HG03558 (cell line): ENCODE measurements at regions not wholly inside any gene's neighbourhood (a gene's known extent, or its start where the extent isn't known, plus 50 kb on each side); places are given as distances from the start of the nearest gene placed in this dataset.

Experiments used
- ATAC-seq: cut with Tn5 transposase; IDR thresholded peaks from one replicate; pipeline ENCODE4 v1.9.1; 2021; ENCODE audit warnings: moderate number of reproducible peaks; ENCODE audit not compliant: unreplicated experiment; ENCODE audit errors: extremely low read depth

DNA sequence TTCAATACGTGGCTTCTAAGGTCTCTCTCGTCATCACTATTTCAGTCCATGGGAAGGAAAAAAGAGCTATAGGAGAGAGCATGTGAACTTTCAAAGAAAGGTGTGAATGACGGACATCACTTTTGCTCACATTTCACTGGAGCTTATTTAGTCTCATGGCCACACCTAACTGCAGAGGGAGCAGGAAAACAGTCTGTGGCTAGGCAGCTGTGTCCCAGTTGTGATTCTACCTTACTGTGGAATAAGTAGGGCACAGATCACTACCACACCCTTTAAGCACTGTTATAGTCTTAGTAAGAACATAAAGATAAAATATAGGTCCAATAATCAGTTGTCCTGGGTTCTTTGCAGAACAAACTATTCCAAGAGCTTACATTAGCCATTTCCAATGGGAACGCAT, 192.9 kb downstream of the NRIP1 start:
- ATAC-seq, result no peak

- no peak for ATAC-seq
Observed at GRCh38 chr21:14870853-14871149, 194.0 kb downstream of the NRIP1 start.

DNA sequence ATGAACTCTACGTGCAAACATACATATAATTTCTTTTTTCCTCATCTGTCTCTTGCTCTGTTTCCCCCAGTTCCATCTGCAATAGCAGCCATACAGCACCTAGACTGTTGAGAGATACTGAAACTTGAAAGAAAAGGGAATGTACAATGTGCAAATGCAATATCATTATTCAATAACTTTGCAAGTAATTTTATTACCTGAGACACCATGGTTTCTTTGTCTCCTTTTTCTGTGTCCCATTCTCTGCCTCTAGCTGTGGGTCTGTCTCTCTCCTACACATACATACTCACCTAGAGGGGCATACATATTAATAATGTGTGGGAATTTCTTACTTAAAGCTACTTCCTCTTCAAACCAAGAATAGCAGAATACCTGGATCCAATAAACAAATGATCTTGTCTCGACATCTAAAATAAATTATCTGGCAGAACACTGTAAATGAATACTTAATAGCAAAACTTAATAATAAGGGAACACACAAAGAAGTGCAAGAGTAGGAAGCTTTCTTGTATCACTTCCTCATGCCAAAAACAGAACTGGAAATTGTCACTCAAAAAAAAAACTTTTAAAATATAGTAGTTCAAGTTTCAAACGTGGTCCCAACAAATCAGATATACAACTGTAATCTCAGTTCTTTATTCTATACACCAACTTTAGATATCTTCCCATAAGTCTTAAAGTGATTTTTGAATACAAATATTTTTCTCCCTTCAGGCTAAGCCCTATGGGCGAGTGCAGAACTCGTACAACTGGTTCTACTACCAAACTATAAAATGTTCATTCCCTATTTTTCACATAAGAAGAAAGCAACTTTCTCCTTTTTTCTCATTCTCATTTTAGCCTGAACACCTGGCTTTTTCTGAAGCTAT, 194.6 kb downstream of the NRIP1 start:
- ATAC-seq, result peak; percentile 40

DNA sequence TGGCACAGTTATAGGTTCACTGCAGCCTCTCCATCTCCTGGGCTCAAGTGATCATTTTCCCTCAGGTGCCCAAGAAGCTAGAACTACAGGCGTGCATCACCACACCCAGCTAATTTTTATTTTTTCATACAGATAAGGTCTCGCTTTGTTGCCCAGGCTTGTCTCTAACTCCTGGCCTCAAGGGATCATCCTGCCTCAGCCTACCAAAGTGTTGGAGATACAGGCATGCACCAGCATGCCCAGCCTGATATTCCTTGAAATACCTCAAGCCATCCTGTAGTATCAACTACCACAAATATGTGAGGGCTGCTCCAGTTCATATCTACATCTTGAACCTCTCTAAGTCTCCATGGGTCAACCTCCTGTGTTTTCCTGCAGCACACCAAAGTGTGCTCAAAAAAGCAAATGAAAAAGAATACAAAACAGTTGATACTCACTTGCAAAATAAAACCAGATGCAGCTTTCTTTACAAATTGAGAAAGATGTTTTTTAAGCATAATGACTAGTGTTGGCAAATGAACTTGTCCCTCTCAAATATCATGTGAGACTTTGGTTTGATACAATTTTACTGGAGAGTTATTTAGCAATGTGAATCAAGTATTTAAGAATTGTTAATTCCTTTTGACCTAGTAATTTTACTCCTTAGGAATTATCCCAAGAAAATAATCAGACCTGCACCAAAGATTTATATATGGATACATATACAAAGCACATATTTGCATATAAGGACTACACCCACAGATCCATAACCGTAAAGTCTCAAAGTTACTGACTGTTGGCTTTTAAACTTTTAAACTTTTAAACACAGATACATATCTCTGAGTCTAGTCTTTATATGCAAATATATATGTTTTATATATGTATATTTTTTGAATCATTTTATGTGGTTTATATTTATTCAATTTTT, 197.7 kb downstream of the NRIP1 start:
- no peak for ATAC-seq

- ATAC-seq, result no peak
Observed at GRCh38 chr21:14864211-14865021, 200.4 kb downstream of the NRIP1 start.

- ATAC-seq, result no peak
Observed at GRCh38 chr21:14863745-14864210, 201.0 kb downstream of the NRIP1 start.

DNA sequence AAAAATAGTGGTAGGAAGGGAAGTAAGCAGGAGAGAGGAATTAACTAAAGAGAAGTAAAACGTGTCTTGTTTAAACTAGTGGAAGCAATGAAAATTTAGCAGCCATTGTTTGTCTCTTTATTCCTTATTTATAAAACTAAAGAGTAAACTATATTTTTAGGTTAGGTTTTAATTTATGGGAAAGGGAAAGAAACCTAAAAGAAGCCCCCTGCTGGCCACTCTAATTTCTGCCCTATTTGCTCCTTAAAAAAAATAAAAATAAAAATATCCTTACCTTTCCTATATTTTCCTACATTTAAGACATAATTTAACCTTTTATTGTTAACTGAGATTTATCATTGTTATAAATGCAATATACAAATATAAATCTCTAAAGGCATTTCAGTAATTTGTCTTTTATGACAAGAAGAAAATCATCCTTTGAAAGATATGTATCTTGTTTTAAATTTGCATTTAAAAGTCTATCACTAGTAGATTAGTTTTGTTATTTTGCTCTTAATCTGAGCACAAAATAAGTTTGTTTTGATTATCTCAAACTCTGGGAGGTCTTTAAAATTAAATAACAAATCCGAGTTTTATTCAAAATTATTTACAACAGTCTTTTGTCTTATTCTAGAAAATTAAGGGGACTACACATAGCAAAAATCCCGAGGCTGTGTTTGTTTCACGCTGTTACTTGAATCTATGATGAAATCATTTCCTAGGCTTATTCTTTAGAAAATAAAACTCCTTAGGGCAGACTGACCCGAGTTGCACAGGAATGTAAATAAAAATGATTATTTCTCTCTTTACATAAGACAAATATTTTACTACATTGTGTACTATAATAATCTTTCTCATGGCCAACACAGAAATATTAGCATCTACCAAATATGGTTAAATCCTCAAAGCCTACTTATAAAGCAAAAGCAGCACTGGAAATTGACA, 201.7 kb downstream of the NRIP1 start:
- no peak for ATAC-seq

GRCh38 chr21:14858311-14858710, 206.5 kb downstream of the NRIP1 start:
- no peak for ATAC-seq

DNA sequence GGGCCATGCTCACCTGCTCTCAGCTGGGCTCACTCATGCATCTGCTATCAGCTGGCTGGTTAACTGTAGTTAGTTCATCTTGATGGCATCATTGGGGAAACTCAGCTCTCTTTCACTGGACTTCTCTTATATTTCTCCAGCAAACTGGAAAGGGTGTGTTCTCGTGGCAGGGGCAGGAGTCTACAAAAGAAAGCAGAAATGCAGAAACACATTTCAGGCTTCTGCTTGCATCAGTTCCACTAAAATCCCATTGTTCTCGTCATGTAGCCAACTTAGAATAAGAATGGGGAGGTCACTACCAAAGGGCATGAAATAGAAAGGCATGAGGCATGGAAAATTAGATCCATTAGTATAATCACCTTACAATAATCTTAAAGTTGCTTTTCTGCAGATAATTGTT, 207.3 kb downstream of the NRIP1 start:
- ATAC-seq, result no peak

- no peak for ATAC-seq
Observed at GRCh38 chr21:14850394-14850793, 214.4 kb downstream of the NRIP1 start.

DNA sequence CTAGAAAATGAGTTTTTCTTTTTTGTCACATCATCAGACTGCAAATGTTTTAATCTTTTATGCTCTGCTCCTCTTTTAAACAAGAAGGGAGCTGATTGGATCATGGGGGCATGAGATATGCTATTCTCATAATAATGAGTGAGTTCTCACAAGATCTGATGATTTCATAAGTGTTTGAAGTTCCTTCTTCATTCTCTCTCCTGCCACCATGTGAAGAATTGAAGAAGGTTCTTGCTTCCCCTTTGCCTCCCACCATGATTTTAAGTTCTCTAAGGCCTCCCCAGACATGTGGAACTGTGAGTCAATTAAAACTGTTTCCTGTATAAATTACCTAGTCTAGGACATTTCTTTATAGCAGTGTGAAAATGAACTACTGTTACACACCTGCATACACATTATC, 218.2 kb downstream of the NRIP1 start:
- no peak for ATAC-seq

- ATAC-seq, result no peak
Observed at GRCh38 chr21:14844001-14844400, 220.8 kb downstream of the NRIP1 start.

GRCh38 chr21:14842601-14843000, 222.2 kb downstream of the NRIP1 start:
- ATAC-seq, result no peak

- no peak for ATAC-seq
Observed at GRCh38 chr21:14841511-14842472, 223.0 kb downstream of the NRIP1 start.

DNA sequence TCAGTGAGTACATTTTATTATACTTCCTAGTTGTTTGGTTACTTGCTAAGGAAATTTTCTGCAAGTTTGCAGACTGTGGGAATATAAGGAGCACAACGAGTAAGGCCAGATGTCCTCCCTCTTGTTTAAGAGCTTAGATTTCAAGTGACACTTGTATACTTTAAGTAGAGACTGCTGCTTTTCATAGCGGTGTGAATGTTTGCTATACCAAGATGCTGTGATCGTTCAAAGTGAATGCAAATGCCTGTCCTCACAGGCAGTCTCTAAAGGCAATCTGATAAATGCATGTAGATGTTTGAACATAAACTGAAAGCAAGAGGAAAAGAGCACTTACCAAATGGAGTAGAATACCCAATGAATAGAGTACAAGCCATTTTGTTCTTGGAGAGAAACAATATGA, 226.4 kb downstream of the NRIP1 start:
- no peak for ATAC-seq

GRCh38 chr21:14836950-14837349, 227.8 kb downstream of the NRIP1 start:
- no peak for ATAC-seq

- ATAC-seq, result no peak
Observed at GRCh38 chr21:14833666-14834351, 231.0 kb downstream of the NRIP1 start.

- ATAC-seq, result no peak
Observed at GRCh38 chr21:14833241-14833640, 231.6 kb downstream of the NRIP1 start.
